ENCODE measurements at regions not wholly inside any gene's neighbourhood (a gene's known extent, or its start where the extent isn't known, plus 50 kb on each side); places are given as distances from the start of the nearest gene placed in this dataset.

DNA sequence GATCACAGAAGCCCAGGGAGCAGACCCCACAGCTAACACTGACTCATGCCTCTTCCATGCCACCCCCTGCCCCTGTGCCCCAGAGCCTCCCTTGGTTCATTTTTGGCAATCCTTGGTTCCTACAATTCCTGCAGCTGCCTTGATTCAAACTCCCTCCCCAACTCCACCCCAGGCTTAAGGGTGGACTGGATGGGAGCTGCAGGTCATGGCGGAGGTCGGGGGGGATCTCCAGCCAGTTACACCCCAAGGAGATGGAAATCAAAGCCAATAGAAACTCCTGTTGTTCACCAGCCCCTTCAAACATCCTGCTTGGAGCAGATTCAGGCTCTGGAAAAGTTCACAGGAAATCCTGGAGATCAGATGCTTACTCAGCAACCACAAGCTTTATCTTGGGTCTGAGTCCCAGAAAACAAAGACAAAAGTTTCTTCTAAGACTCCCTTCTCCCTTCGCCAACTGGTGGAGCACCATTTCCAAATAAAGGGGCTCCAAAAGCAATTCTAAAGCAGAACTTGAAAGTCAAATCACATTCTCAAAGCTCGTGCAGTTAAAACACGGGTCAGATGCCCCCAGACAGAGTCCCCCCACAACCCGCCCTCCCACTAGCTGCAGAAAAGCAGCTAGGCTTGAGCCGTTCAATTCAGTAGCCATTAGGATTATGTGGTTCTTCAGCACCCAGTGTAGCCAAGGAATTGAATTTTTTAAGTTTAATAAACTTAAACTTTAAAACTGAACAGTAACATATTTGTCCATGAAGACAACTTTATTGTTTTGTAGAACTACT lies 149.5 kb downstream of the ANKRD60 start:
- peak; percentile 28 for DNase-seq (ENCODE audit: low spot score)
- POLR2A ChIA-PET (ENCODE audit: low non-redundant PET) = no interaction called here
- BruUV-seq (replicated peaks) = no TSS peak

DNA sequence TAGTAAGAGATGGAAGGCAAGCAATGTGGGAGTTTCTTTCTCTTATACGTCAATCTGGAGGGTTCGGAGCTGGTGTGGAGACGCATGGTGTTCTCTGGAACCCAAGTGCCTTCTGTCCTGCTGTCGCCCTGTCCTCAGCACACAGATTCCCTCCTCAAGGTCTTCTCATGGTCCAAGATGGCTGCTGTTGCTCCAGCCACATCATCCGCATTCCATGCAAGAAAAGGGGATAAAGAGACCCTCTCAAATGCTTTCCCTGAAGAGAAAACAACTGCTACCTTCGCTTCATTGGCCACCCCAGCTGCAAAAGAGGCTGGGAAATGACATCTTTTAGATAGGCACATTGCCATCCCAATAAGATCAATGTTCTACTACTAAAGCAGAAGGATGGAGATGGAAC lies 151.2 kb downstream of the ANKRD60 start:
- Histone ChIP-seq H3K4me3 (ENCODE audit: low read depth, low read length, poor library complexity, severe bottlenecking) (no peak overlapping the region), H3K36me3 (ENCODE audit: insufficient read depth, low read length, poor library complexity, severe bottlenecking) (no peaks in the 10 kb centered on the region), H3K27ac (ENCODE audit: low read depth, low read length, poor library complexity, severe bottlenecking) (no peak overlapping the region), H3K27me3 (replicated peaks; ENCODE audit: insufficient read depth, low read depth, low read length, poor library complexity) (no peaks in the 10 kb centered on the region), H3K4me1 (ENCODE audit: insufficient read depth, low read length, poor library complexity, severe bottlenecking) (peaks cover 4% of the 10 kb centered on the region), H3K9me3 (ENCODE audit: low read depth, low read length, poor library complexity, severe bottlenecking) (no peaks in the 10 kb centered on the region)
- POLR2A ChIA-PET (ENCODE audit: low non-redundant PET) = no interaction called here
- CTCF ChIA-PET = no interaction called here
- no peak for TF ChIP-seq EZH2 (IDR thresholded peaks at IDR 0.05; ENCODE audit: borderline replicate concordance, low read depth, low read length, poor library complexity, severe bottlenecking)
- TF ChIP-seq, protein P1, sequence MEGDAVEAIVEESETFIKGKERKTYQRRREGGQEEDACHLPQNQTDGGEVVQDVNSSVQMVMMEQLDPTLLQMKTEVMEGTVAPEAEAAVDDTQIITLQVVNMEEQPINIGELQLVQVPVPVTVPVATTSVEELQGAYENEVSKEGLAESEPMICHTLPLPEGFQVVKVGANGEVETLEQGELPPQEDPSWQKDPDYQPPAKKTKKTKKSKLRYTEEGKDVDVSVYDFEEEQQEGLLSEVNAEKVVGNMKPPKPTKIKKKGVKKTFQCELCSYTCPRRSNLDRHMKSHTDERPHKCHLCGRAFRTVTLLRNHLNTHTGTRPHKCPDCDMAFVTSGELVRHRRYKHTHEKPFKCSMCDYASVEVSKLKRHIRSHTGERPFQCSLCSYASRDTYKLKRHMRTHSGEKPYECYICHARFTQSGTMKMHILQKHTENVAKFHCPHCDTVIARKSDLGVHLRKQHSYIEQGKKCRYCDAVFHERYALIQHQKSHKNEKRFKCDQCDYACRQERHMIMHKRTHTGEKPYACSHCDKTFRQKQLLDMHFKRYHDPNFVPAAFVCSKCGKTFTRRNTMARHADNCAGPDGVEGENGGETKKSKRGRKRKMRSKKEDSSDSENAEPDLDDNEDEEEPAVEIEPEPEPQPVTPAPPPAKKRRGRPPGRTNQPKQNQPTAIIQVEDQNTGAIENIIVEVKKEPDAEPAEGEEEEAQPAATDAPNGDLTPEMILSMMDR (conservative IDR thresholded peaks at IDR 0.05; ENCODE audit: low read depth, low read length) = no peak
- DNase-seq (ENCODE audit: low spot score) = no peak
- BruUV-seq (replicated peaks) = no TSS peak
- intact Hi-C loops (cut with micrococcal nuclease; ENCODE audit: unreplicated experiment) = no loop called here

More for the DNA sequence above, 149.5 kb downstream of the ANKRD60 start:
- CTCF ChIA-PET = no interaction called here
- H3K4me1 ChIP-seq (ENCODE audit: insufficient read depth, low read length, poor library complexity, severe bottlenecking) = peaks cover 4% of the 10 kb centered on the region
- intact Hi-C loops (cut with micrococcal nuclease; ENCODE audit: unreplicated experiment) = no loop called here
- no peak overlapping the region for H3K27ac ChIP-seq (ENCODE audit: low read depth, low read length, poor library complexity, severe bottlenecking)
- H3K27me3 ChIP-seq (replicated peaks; ENCODE audit: insufficient read depth, low read depth, low read length, poor library complexity) = no peaks in the 10 kb centered on the region
- H3K4me3 ChIP-seq (ENCODE audit: low read depth, low read length, poor library complexity, severe bottlenecking) = no peak overlapping the region
- no peaks in the 10 kb centered on the region for H3K9me3 ChIP-seq (ENCODE audit: low read depth, low read length, poor library complexity, severe bottlenecking)
- no peak for TF ChIP-seq EZH2 (IDR thresholded peaks at IDR 0.05; ENCODE audit: borderline replicate concordance, low read depth, low read length, poor library complexity, severe bottlenecking)
- TF ChIP-seq, protein P1 (conservative IDR thresholded peaks at IDR 0.05; ENCODE audit: low read depth, low read length) = no peak
- H3K36me3 ChIP-seq (ENCODE audit: insufficient read depth, low read length, poor library complexity, severe bottlenecking) = no peaks in the 10 kb centered on the region

DNA sequence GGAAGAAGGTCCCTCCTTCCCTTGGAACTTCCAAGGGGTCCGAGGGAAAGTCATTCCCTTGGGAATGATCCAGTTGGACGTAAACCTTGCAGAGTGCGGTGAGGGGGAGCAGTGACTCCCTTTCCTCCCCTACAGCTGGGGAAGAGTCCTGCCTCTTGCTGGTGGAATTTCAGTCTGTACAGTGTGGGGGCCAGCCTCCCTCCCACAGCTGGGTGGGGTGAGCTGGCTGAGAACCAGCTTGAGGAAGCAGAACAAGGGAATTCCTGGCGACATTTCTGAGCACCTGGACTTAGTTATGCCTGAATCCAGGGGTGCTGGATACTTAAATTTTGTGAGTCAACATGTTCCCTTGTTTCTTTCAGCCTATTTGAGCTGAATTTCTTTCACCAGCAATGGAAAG lies 152.0 kb downstream of the ANKRD60 start:
- BruUV-seq (replicated peaks) = no TSS peak
- no peak overlapping the region for H3K27ac ChIP-seq (ENCODE audit: low read depth, low read length, poor library complexity, severe bottlenecking)
- no peak for DNase-seq (ENCODE audit: low spot score)
- H3K4me3 ChIP-seq (ENCODE audit: low read depth, low read length, poor library complexity, severe bottlenecking) = no peak overlapping the region
- no peaks in the 10 kb centered on the region for H3K27me3 ChIP-seq (replicated peaks; ENCODE audit: insufficient read depth, low read depth, low read length, poor library complexity)
- intact Hi-C loops (cut with micrococcal nuclease; ENCODE audit: unreplicated experiment) = no loop called here
- TF ChIP-seq, protein P1 (conservative IDR thresholded peaks at IDR 0.05; ENCODE audit: low read depth, low read length) = no peak
- no peak for TF ChIP-seq EZH2 (IDR thresholded peaks at IDR 0.05; ENCODE audit: borderline replicate concordance, low read depth, low read length, poor library complexity, severe bottlenecking)
- H3K9me3 ChIP-seq (ENCODE audit: low read depth, low read length, poor library complexity, severe bottlenecking) = no peaks in the 10 kb centered on the region
- CTCF ChIA-PET = no interaction called here
- peaks cover 4% of the 10 kb centered on the region for H3K4me1 ChIP-seq (ENCODE audit: insufficient read depth, low read length, poor library complexity, severe bottlenecking)
- POLR2A ChIA-PET (ENCODE audit: low non-redundant PET) = no interaction called here
- H3K36me3 ChIP-seq (ENCODE audit: insufficient read depth, low read length, poor library complexity, severe bottlenecking) = no peaks in the 10 kb centered on the region
